HG03097 (cell line): ENCODE measurements at regions not wholly inside any gene's neighbourhood (a gene's known extent, or its start where the extent isn't known, plus 50 kb on each side); places are given as distances from the start of the nearest gene placed in this dataset.
"Not testable (repeated sequence)": the region's sequence is repeated elsewhere in the genome, so short reads cannot be mapped to it uniquely, and the experiment has no call there.

Experiments
- ATAC-seq: cut with Tn5 transposase; IDR thresholded peaks from one replicate; pipeline ENCODE4 v1.9.1; 2021; ENCODE audit not compliant: unreplicated experiment, low FRiP score

GRCh38 chr13:107931056-107931455 lies 284.3 kb downstream of the LIG4 start:
- no peak for ATAC-seq

- no peak for ATAC-seq
Measured at GRCh38 chr13:107928762-107929161, 286.6 kb downstream of the LIG4 start.

GRCh38 chr13:107927557-107927956 lies 287.8 kb downstream of the LIG4 start:
- ATAC-seq: no peak

GRCh38 chr13:107926515-107926914 lies 288.8 kb downstream of the LIG4 start:
- not testable (repeated sequence) for ATAC-seq

GRCh38 chr13:107916902-107917301 lies 298.4 kb downstream of the LIG4 start:
- not testable (repeated sequence) for ATAC-seq

GRCh38 chr13:107912745-107913144 lies 302.6 kb downstream of the LIG4 start:
- no peak for ATAC-seq

- ATAC-seq: no peak
Measured at GRCh38 chr13:107907065-107907805, 308.1 kb downstream of the LIG4 start.

GRCh38 chr13:107906131-107906530 lies 309.2 kb downstream of the LIG4 start:
- no peak for ATAC-seq

- no peak for ATAC-seq
Measured at GRCh38 chr13:107901996-107902562, 313.3 kb downstream of the LIG4 start.

- no peak for ATAC-seq
Measured at GRCh38 chr13:107901230-107901629, 314.1 kb downstream of the LIG4 start.

GRCh38 chr13:107900775-107901174 lies 314.6 kb downstream of the LIG4 start:
- ATAC-seq: no peak

GRCh38 chr13:107886118-107886517 lies 329.2 kb downstream of the LIG4 start:
- no peak for ATAC-seq

- no peak for ATAC-seq
Measured at GRCh38 chr13:107884564-107884963, 330.8 kb downstream of the LIG4 start.

GRCh38 chr13:107883561-107884175 lies 331.7 kb downstream of the LIG4 start:
- no peak for ATAC-seq

GRCh38 chr13:107882708-107883560 lies 332.4 kb downstream of the LIG4 start:
- ATAC-seq: no peak

GRCh38 chr13:107881362-107881761 lies 334.0 kb downstream of the LIG4 start:
- no peak for ATAC-seq

- ATAC-seq: no peak
Measured at GRCh38 chr13:107874456-107874855, 340.9 kb downstream of the LIG4 start.

GRCh38 chr13:107873926-107874325 lies 341.4 kb downstream of the LIG4 start:
- no peak for ATAC-seq

- ATAC-seq: no peak
Measured at GRCh38 chr13:107870400-107870799, 344.9 kb downstream of the LIG4 start.

GRCh38 chr13:107867701-107868661 lies 347.4 kb downstream of the LIG4 start:
- ATAC-seq: no peak
